ENCODE measurements at regions not wholly inside any gene's neighbourhood (a gene's known extent, or its start where the extent isn't known, plus 50 kb on each side); places are given as distances from the start of the nearest gene placed in this dataset.

- H3K27ac ChIP-seq (ENCODE audit: low read depth, low read length), result no peak overlapping the region
- DNase-seq (ENCODE audit: low read depth, low spot score), result no peak
- no peak for TF ChIP-seq CTCF (IDR thresholded peaks at IDR 0.05; ENCODE audit: low read depth, low read length)
- no peaks in the 10 kb centered on the region for H3K9me3 ChIP-seq (ENCODE audit: control insufficient read depth, insufficient read depth, low read length)
- POLR2A ChIA-PET, result no interaction called here
- CTCF ChIA-PET, result no interaction called here
- H3K27me3 ChIP-seq (ENCODE audit: control insufficient read depth, insufficient read depth, low read length), result peaks cover 8% of the 10 kb centered on the region
- H3K4me3 ChIP-seq (ENCODE audit: low read depth, low read length), result no peak overlapping the region
Observed at GRCh38 chr10:113985297-113985844, 58.3 kb upstream of the ADRB1 start.

- peaks cover 8% of the 10 kb centered on the region for H3K27me3 ChIP-seq (ENCODE audit: control insufficient read depth, insufficient read depth, low read length)
Observed at GRCh38 chr10:113986316-113986715, 57.4 kb upstream of the ADRB1 start.

GRCh38 chr10:113987156-113987555 is 56.5 kb upstream of the ADRB1 start:
- H3K27ac ChIP-seq (ENCODE audit: low read depth, low read length), result no peak overlapping the region
- no peak overlapping the region for H3K4me3 ChIP-seq (ENCODE audit: low read depth, low read length)
- peaks cover 10% of the 10 kb centered on the region for H3K27me3 ChIP-seq (ENCODE audit: control insufficient read depth, insufficient read depth, low read length)
- TF ChIP-seq CTCF (IDR thresholded peaks at IDR 0.05; ENCODE audit: low read depth, low read length), result no peak
- no peak for DNase-seq (ENCODE audit: low read depth, low spot score)
- ChIA-PET POLR2A (no interaction called here), CTCF (no interaction called here)
- H3K9me3 ChIP-seq (ENCODE audit: control insufficient read depth, insufficient read depth, low read length), result no peaks in the 10 kb centered on the region

More at GRCh38 chr10:113986316-113986715, 57.4 kb upstream of the ADRB1 start:
- ChIA-PET POLR2A (no interaction called here), CTCF (no interaction called here)
- TF ChIP-seq CTCF (IDR thresholded peaks at IDR 0.05; ENCODE audit: low read depth, low read length), result no peak
- DNase-seq (ENCODE audit: low read depth, low spot score), result no peak
- H3K4me3 ChIP-seq (ENCODE audit: low read depth, low read length), result no peak overlapping the region
- H3K27ac ChIP-seq (ENCODE audit: low read depth, low read length), result no peak overlapping the region
- H3K9me3 ChIP-seq (ENCODE audit: control insufficient read depth, insufficient read depth, low read length), result no peaks in the 10 kb centered on the region

- Histone ChIP-seq H3K27me3 (ENCODE audit: control insufficient read depth, insufficient read depth, low read length) (peaks cover 9% of the 10 kb centered on the region), H3K27ac (ENCODE audit: low read depth, low read length) (no peak overlapping the region), H3K4me3 (ENCODE audit: low read depth, low read length) (no peak overlapping the region), H3K9me3 (ENCODE audit: control insufficient read depth, insufficient read depth, low read length) (no peaks in the 10 kb centered on the region)
- POLR2A ChIA-PET, result no interaction called here
- no peak for DNase-seq (ENCODE audit: low read depth, low spot score)
- CTCF ChIA-PET, result no interaction called here
- no peak for TF ChIP-seq CTCF (IDR thresholded peaks at IDR 0.05; ENCODE audit: low read depth, low read length)
Observed at GRCh38 chr10:113987805-113988204, 55.9 kb upstream of the ADRB1 start.

GRCh38 chr10:113988535-113988934 is 55.1 kb upstream of the ADRB1 start:
- H3K4me3 ChIP-seq (ENCODE audit: low read depth, low read length), result no peak overlapping the region
- ChIA-PET CTCF (no interaction called here), POLR2A (no interaction called here)
- no peaks in the 10 kb centered on the region for H3K9me3 ChIP-seq (ENCODE audit: control insufficient read depth, insufficient read depth, low read length)
- no peak for DNase-seq (ENCODE audit: low read depth, low spot score)
- H3K27me3 ChIP-seq (ENCODE audit: control insufficient read depth, insufficient read depth, low read length), result peaks cover 5% of the 10 kb centered on the region
- no peak overlapping the region for H3K27ac ChIP-seq (ENCODE audit: low read depth, low read length)
- TF ChIP-seq CTCF (IDR thresholded peaks at IDR 0.05; ENCODE audit: low read depth, low read length), result no peak

Data from AG04450 (cell line).